ENCODE measurements at regions not wholly inside any gene's neighbourhood (a gene's known extent, or its start where the extent isn't known, plus 50 kb on each side); places are given as distances from the start of the nearest gene placed in this dataset.

DNA sequence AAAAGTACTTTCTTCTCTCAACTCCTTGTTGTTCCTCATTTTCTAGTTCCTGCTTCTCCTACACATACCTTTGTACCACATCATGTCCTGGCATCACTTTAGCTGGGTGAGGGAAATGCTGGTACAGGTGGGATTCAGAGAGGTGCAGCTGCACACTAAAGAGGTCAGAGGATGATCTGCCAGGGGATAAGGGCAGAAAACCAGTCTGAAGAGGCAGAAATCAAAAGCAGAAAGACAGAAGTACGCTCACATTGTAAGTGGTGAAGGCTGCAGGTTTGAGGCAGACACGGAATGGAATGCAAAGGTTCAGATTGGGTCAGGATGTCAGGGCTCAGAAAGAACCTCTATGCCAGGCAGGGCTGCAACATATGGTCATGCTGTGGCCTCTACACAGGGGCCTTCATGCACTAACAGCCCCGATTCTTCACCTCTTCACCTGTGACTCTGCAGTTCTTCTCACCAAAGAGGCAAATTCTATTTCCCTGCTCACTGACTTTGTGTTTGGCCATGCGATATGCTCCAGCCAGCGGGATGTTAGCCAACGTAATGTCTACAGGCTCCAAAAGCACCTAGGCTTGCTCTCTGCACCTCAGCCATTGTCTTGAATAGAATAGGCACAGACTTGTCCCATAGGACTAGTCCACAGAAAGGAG is 373.7 kb downstream of the NXPE2 start:
- TF ChIP-seq, protein P1, sequence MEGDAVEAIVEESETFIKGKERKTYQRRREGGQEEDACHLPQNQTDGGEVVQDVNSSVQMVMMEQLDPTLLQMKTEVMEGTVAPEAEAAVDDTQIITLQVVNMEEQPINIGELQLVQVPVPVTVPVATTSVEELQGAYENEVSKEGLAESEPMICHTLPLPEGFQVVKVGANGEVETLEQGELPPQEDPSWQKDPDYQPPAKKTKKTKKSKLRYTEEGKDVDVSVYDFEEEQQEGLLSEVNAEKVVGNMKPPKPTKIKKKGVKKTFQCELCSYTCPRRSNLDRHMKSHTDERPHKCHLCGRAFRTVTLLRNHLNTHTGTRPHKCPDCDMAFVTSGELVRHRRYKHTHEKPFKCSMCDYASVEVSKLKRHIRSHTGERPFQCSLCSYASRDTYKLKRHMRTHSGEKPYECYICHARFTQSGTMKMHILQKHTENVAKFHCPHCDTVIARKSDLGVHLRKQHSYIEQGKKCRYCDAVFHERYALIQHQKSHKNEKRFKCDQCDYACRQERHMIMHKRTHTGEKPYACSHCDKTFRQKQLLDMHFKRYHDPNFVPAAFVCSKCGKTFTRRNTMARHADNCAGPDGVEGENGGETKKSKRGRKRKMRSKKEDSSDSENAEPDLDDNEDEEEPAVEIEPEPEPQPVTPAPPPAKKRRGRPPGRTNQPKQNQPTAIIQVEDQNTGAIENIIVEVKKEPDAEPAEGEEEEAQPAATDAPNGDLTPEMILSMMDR (conservative IDR thresholded peaks at IDR 0.05), result no peak
- no peak overlapping the region for H3K27ac ChIP-seq

DNA sequence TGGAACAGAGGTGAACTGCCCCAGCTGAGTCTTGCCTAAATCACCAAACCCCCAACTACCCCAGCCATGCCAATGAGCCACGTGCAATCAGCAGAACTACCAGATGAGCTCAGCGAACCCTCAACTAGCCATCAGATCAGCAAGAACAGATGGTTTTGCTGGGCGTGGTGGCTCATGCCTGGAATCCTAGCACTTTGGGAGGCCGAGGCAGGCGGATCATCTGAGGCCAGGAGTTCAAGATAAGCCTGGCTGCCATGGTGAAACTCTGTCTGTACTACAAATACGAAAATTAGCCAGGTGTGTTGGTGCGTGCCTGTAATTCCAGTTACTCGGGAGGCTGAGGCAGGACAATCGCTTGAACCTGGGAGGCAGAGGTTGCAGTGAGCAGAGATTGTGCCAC is 374.3 kb downstream of the NXPE2 start:
- TF ChIP-seq, protein P1 (conservative IDR thresholded peaks at IDR 0.05), result no peak

DNA sequence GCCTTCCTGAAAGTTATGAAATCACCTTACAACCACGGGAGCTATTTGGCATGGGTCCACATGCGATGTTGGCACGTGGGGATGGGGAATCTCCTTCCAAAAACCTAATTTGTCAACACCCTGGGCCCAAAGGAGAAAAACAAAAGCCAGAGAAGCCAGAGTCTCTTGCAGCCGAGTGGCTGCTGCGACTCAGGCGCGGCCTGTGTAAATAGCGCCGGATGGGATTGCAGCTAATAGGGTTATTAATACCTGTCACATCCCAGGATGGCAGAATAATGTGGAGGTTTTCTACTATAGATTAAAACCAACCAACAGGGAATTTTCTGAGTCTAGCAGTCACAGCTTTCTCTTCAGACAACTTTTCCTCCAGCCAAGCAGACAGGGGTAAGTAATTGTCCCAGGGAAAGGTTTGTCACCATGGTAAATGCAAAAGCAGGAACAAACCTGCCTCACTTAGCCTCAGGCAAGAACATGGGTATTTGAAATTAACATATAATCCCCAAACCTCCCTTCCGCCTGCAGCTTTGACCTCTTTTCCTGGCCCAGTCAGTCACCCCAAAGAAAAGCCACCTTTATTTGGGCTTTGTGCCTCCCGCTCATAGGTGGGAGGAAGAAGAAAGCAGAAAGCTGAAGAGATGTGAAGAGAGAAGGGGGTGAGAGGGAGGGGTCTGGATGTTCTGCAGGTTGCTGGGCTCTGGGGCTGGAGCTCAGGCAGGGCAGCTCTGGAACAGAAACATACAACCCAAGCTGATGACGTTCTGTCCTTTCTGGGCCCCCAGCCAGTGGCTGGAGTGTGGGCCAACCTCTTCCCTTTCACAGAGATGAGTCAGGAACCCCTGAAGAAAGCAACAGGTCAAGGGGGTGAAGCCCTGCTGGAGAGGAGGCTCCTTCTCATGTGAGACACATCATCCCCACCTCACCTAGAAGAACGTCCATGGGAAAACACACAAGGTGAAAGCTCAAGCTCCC is 376.5 kb downstream of the NXPE2 start:
- no peak overlapping the region for H3K27ac ChIP-seq
- TF ChIP-seq, protein P1 (conservative IDR thresholded peaks at IDR 0.05), result no peak

More for the DNA sequence above, 374.3 kb downstream of the NXPE2 start:
- no peak overlapping the region for H3K27ac ChIP-seq

DNA sequence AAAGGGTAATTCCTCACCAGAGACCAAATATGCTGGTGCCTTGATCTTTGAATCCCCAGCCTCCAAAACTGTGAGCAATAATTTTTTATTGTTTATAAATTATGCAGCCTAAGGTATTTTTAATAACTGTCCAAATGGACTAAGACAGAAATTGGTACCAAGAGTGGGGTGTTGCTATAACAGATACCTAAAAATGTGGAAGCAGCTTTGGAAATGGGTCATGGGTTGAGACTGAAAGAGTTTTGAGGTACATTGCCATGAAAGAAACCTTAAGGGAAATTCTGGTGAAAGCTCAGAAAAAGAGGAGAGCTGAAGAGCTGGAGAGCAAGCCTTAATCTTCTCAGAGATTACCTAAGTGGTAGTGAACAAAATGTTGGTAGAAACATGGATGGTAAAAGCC is 378.2 kb downstream of the NXPE2 start:
- no peak overlapping the region for H3K27ac ChIP-seq
- TF ChIP-seq, protein P1 (conservative IDR thresholded peaks at IDR 0.05), result no peak

DNA sequence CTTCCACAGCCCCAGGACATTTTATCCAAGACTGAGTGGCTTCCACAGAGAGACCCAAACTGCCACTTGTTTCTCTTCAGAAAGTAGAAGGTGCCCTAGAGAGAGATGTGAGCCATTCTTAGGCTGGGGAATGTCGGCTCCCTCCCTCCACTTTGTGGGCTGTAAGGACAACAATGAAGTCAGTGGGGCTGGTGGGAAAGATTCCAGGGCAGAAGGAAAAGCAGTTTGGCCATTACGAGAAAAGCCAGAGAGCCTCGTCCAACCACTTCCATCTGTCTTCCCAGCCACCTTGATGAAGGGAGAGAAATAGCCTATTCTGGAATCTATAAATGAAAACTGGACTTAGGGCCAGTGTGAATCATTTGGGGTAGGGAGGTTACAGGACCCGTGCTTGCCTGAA is 382.5 kb downstream of the NXPE2 start:
- no peak overlapping the region for H3K27ac ChIP-seq
- TF ChIP-seq, protein P1 (conservative IDR thresholded peaks at IDR 0.05), result no peak

DNA sequence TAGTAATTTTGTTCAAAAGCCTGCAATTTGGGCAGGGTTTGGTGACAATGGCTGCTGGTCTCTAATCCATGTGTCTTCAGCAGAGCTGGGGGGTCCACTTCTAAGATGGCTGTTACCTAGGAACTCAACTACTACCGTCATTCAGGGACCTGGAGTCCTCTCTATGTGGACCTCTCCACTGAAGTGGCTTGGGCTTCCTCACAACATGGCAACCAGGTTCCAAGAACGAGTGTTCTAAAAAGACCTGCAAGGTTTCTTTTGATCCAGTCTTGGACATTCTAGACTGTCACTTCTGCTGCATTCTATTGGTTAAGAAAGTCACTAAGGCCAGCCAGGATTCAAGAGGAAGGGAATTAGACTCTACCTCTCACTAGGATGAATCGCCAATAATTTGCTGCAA is 387.0 kb downstream of the NXPE2 start:
- TF ChIP-seq, protein P1 (conservative IDR thresholded peaks at IDR 0.05), result no peak
- H3K27ac ChIP-seq, result no peak overlapping the region

DNA sequence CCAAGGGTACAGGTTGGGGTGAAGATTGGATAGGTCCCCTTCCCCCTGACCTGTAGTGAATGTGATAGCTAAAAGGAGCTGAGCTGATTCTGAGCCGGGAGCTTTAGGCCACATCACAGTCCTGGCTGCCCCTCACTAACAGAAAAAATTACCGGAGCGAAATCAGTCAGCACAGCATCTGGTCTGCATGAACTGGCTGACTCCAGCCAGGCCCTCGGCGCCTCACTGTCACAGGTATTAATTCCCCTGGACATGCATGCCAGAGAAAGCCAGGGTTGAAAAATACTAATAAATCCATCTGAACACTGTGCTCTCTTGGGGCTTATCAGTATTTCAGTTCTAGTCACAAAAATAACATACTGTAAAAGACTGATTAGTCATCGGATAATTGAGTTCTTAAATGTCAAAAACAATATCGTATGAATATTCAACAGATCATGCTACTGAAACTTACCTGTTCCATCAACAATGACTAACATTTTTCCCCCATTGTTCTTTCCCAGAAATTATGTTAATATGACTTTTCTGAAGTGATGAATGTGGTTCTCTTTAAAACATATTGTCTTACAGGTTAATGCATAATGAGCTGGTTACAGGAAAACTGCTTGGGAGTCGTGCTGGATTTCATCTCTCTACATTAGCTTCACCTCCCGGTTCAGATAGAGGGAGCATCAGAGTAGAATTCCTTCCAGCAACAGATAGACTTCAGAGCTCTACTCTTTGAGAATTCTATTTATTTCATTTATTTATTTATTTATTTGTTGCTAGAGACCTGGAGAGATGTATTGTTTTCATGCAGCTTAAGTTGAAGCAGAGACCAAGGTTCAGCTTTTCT is 387.7 kb downstream of the NXPE2 start:
- TF ChIP-seq, protein P1 (conservative IDR thresholded peaks at IDR 0.05), result no peak
- H3K27ac ChIP-seq, result no peak overlapping the region

Measured in VCaP (cell line).